NCI-H1417 treated with DMSO at 0.1 percent for 48 hours (cell line): ENCODE measurements at regions not wholly inside any gene's neighbourhood (a gene's known extent, or its start where the extent isn't known, plus 50 kb on each side); places are given as distances from the start of the nearest gene placed in this dataset.

Source experiments
- DNase-seq: peaks from one replicate; lab custom pipeline; 2025; lab: John Stamatoyannopoulos, UW

DNA sequence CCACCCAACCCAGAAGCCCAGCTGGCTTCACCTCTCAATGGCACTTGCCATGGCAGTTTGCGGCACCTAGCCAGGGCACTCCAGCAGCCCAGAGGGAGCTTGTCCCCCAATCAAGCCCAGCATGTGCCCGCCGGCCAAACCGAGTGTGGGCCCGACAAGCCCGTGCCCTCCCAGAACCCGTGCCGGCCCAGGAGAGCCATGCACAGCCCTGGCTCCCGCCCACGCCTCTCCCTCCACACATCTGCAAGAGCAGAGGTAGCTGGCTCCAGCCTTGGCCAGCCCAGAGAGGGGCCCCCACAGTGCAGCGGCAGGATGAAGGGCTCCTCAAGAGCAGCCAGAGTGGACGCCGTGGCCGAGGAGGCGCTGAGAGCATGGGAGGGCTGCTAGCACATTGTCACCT is 2278.0 kb upstream of the PCDH20 start:
- DNase-seq: no peak

DNA sequence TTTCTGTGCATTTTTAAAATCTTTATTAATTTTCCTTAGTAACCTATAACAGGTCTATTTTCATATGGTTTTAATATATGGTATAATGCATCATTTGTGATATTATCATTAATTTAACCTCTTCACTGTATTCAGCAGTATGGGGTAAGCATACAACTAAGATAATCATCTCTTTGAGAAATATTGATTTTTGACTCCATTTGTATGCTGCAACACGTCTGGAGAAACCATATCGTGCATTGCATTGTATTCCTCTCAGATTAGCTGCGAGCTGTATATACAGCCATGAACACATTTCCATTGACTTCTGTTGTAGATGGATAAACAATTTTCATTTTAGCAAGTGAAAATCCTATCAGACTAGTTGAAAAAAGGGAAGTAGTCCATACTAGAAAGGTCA is 2275.8 kb upstream of the PCDH20 start:
- no peak for DNase-seq

DNA sequence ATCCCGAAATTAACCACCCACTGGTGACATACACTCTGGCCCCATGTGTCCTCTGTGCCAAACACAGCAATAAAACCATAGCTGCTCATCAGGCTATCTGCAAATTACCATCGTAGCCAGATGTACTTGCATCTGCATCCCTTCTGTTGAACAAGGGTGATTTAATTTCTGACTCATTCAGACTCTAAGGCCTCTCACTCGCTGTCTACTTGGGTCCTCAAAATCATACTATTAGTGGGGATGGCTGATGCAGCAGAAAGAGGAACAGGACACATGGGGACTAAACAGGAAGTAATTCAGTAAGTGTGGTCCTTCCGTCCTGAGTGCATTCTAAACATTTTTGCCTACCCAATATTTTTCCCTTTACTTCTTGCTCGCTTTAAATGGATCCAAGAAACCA is 2275.0 kb upstream of the PCDH20 start:
- DNase-seq: no peak

DNA sequence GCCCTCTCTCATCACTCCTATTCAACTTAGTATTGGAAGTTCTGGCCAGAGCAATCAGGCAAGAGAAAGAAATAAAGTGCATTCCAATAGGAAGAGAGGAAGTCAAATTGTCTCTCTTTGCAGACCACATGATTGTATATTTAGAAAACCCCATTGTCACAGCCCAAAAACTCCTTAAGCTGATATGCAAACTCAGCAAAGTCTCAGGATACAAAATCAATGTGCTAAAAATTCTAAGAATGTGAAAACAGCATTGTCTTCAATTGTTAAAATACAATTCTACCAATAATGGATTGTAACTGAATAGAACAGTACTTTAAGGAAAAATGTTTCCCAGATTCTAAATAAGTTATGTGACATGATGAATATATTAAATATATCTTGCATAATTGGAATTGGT is 2269.2 kb upstream of the PCDH20 start:
- DNase-seq: no peak

DNA sequence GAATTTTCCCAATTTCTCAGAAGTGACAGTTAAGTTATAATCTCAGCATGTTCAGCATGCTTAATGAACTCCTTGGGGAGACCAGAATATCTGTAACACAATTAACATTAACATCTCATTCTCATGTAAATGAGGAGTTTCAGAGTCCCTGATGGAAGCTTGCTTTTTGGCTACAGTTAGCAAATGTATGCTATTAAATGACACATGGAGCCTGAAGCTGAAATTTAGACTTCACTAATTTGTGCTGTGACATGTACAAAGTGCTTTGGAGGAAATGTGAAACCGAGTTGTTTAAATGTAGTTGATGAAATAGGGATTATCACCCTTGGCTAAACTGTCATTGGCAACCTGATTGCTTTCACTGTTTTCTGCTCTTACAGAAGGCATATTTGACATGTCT is 2265.1 kb upstream of the PCDH20 start:
- DNase-seq: no peak

DNA sequence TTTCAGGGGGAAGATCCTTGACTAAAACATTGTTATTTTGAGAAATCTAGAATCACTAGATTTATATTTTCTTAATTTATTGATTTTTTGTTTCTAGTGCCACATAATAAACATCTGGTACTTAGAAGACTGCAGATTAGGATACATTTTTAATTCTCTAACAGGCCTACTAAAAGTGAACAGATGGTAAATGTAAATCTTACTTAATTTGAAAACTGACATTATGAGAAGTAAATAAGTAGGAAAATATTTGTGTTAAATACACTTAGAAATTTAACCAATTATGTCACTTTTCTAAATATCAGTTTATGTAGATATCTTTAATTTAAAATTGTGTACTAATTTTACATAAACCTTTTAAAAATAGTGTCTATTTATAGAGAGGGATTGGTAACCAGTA is 2255.6 kb upstream of the PCDH20 start:
- no peak for DNase-seq

DNA sequence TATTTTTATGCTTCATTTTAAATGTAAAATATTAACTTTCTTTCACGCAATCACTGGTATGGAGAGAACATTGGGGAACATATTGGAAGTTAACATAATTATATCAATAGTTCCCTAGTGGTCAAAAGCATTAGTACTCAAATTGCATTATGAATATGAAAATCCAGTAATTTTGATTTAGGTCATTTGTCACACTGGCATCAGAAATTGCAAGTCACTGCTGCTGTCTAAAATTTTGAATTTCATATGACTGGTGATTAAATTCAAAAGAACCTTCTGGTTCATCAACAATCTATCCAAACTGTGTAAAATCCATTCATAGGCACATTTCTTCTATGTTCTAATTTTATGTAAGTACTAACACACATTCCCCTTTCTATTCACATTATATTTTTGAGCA is 2235.7 kb upstream of the PCDH20 start:
- DNase-seq: no peak

DNA sequence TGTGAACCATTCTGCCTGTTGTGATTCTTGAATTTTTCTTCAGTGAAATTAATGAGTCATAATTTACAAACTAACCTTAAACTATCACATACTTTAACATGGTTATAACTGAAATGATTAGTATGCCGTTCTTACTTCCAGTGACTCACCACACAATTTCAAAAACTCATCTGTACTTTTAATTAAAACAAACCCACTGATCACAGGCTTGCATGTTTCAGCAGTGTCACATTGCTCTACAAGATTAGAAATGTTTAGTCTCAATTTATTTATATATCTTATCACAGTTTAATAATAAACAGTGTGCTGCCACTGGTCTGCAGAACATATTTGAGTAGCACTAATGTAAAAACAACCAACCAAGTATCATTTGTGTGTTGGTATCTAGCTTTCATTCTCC is 2227.9 kb upstream of the PCDH20 start:
- no peak for DNase-seq

DNA sequence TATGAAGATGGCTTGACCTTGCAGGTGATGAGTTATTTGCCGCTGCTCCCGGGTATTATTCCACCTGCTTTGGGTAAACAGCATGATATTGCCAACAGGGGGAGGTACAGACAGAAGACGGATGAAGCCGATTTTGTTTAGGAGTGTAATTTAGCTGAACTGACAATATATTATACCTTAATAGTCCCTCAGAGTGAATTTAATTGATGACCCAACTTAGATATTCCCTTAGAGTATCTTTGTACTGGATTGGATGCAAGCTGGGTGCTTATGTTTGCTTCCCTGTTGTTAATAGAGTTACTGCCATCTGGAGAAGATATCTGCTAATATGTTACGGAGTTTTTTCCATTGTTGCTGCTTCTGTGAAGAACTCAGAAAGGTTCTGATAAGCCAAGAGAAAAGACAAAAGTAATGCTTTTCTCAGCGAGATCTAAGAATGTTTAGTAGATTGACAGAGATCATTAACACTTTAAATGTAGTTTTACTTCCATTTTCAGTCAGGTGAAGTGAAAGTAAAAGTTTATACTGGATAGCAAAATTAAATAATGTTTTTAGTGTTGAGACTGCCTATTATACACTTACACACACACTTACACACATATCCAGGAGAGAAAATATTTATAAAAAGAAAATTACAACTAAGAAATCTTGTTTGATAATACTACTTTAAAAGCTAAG is 2220.8 kb upstream of the PCDH20 start:
- peak; percentile 39 for DNase-seq

DNA sequence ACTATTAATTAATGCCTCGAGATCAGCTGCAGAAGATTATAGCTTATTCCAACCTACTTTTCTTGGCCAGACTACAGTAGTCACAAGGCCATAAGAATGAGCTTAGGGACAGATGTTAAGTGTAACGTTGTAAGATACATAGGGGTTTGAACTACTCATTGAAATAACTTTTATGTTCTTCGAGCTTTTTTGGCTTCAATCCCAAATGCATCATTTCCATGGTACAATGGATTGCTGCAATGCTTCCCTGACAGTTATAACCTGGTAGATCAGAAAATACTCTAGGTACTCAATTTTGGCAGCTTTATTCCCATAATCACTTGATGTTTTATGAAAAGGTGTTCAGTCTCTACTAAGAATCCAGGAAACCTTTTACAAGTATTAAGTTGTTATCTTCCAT is 2216.7 kb upstream of the PCDH20 start:
- DNase-seq: no peak

DNA sequence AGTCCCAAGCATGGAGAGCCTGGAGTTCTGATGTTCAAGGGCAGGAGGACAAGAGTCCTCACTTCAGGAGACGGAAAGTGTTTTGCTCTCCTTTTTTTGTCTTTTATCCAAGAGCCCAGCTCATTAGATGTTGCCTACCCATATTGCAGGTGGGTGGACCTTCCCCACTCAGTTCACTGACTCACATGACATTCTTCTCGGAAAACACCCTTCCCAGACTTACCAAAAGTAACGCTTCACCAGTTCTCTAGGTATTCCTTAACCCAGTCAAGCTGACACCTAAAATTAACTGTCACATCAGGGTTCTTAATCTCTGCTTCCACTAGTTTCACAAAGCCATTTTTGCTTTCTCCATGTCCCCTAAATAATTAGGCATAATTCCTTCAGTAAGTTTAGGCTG is 2215.4 kb upstream of the PCDH20 start:
- DNase-seq: no peak

DNA sequence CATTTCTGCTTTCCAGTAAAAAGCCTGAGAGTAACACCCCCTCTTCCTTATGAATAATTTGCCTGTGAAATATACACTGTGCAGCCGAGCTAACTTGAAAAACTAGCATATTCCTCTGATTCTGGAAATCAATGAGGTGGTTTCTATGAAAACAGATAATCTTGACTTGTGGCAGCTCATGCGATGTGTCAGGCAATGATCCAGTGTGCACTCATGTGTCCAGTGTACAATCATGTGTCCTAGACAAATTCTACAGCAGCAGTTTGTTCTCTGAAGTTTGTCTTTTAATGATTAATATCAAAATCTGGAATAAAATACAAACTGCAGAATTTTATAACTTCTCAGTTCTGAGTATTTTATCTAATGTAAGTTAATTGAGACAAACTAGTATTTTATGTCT is 2213.9 kb upstream of the PCDH20 start:
- no peak for DNase-seq

DNA sequence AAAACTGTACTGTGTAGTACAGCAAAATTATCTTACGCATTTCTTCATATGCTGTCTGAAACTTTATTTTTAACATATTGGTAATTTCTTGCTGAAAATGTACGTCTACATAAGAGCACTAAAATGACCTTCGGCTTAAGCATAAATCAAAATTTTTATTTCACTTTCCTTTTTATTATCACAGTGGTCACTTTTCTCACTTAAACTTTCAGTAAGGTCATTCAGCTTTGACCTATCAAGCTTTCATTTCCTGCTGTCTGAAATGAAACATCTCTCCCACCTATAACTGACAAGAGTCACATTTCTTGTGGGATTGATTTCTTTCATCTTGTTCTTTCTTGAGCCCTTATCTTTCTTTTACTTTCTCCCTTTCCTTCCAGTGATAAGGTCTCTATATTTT is 2212.7 kb upstream of the PCDH20 start:
- DNase-seq: no peak

DNA sequence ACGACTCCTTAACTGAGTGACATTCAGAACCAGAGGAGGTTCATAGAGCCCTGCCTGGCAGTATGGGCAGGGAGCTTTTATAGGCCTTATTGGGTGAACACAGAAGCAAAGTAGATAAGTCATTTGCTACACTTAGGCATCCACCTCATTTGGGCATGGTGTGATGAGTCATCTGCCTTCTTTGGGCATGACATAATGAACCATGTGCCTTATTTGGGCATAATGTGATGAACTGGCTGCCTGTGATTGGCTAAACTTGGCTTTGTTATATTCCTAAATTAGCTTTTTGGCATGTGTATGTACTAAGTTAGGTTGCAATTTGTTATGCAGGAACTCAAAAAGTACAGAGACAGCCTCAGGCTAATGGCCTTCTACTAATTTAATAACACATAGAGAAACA is 2210.2 kb upstream of the PCDH20 start:
- no peak for DNase-seq

DNA sequence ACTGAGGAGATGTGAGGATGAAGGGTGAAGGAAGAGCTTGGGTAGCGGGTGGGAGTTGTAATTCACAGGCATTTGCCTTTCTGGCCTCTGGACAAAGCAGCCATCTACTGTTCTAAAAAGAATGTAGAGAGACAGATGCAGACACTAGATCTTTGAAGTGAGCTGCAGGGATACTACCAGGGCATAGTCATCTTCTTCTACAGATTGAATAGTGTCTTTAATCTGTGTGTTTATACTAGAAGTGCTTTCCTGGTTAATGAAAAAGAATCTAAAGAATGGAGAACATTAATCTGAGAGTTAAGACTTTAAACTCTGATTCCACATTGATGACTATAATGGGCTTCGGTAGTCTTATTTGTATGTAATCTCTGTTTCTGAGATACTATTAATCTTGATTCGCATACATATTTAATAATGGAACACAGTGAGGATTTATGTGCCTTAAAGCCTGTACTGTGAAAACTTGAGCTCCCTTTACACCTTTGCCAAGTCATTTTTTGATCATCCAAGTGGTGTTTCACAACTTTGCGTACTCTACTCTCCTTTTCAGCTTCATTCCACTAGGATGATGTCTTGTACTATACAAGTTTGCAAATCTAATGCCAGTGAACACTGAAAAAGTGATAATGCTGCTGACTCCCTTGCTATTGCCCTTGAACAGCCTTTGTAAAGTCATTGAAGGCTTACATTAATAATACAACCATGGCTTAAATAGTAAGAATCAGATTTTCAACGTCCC is 2199.4 kb upstream of the PCDH20 start:
- no peak for DNase-seq

DNA sequence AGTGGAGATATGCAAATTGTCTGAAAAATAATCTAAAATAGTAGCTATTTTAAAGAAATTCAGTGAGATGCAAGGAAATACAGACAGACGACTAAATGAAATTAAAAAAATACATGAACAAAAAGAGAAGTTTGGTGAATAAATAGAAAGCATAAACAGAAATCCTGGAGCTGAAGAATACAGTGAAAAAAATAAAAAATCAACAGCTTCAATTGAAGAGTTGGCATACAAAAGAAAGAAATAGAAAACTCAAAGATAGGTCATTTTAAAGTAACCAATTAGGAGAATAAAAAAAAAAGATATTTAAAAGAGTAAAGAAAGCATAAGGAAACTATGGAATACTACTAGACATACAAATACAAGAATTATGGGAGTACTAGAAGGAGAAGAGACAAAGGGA is 2191.5 kb upstream of the PCDH20 start:
- DNase-seq: no peak

DNA sequence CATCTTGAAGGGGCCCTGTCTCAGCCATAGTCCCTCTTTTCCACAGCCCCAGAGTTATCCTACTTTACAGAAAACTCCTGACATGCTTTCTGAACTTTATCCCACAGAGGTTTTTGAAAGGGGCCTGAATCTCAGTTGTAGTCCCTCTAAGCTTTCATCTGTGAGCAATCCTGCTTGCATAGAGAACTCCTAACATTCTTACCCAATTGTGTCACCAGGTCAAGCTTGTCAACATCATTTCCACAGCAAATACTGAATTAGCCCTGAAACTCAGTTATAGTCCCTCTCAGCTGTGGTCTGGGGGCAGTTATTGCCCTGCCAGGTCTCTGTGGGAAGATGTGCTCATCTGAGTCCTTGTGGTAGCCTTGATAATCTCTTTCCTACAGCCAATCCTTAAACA is 2190.3 kb upstream of the PCDH20 start:
- no peak for DNase-seq

DNA sequence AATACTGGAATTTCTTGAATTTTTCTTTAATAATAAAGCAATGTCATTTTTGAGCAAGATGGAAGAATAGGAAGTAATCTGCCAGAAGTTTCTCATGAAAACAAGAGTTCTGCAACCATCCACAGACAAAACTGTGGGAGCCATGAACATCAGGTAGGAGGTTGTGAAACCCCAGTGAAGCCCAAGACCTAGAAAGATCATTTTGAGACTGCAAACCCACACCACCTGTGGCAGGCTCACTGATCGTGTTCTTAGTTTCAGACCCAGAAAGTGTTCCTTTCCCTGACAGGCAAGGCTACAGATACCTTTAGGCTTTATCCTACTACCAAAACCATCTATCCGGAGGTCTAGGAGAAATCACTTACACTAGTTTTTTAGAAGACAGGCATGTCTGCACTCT is 2189.8 kb upstream of the PCDH20 start:
- no peak for DNase-seq

DNA sequence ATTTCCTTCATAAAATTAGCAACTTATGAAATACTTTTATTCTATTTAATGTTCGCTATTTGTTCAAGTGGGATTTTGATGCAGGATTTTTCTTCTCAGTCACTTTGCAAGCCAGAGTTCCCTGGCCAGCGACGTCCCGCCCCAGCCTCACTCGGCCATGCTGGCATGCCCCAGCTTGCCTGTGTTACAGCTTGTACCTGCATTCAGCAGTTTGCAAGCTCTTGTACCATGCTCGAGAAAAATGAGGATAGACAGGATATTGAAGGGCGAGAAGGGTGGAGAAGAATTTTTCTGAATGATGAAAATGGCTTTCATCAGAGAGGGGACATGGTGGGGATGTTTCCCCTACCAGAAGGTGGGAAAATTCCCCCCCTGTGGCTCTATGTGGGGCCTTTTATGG is 2180.2 kb upstream of the PCDH20 start:
- no peak for DNase-seq

DNA sequence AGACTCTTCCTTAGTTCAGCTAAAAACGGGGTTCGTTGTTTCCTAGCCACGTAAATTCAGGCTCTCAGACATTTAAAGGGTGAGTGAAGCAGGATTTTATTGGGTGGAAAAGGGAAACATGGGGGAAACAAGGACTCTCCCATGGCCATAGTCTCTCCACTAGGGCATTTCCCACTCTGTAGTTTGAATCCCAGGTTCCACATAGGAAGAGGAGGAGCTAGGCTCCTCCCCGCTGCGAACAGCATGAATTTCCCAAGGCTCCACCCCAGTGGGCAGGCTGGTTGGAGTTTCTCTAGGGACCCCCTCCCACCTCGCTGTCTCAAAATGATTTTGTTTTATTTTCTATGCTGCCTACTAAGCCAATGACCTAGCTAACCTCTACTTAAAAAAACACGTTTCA is 2170.8 kb upstream of the PCDH20 start:
- no peak for DNase-seq

DNA sequence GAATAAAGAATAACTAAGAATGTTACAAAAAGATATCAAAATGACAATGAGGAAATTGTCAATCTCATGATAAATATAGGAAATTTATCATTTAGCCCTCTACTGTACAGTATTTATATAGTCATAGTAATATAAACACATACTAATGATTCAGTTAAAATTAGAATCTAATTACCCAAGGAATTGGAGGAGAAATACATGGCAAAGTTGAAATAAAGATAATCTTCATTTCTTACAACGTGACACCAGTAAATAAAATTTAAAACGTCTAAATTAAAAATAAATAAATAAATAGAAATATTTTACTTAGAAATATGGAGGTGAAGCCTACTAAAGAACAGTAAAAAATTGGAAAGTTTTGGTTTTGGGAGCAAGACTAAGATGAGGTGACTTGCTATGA is 2163.1 kb upstream of the PCDH20 start:
- no peak for DNase-seq

DNA sequence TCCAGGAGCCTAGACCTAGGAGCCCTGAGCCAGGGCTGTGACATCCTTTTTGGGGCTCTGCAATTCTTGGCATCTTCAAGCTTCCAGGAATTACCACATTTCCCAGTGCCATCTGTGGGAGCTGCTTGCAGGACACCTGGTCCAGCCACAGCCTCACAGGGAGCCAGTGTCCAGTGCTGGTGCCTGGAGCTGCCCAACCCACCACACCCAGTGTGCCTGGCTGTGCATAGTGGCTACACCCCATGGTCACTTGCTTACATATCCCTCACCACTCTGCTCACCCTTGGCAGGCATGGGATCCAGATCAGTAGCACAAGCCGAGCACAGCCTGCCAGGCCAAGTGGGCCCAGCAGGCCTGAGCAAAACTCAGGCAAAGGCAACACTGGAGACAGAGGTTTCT is 2151.4 kb upstream of the PCDH20 start:
- DNase-seq: no peak

DNA sequence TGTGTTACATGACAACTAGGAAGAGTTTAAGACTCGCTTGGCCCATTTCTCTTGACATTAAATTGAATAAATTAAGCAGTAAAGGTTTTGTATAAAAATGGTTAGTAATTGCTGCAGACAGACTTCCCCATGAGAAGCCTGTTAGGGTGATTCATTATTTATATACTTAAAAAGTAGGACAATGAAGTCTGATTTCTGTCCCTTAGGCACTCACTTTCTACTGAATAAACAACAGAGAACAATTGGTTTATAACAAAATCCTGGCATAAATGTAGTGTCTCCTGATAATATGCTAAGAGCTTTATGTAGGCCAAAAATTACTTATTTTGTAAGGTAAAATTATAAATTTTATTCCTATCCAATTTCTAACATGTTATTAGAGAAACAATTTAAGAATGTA is 2138.5 kb upstream of the PCDH20 start:
- no peak for DNase-seq

DNA sequence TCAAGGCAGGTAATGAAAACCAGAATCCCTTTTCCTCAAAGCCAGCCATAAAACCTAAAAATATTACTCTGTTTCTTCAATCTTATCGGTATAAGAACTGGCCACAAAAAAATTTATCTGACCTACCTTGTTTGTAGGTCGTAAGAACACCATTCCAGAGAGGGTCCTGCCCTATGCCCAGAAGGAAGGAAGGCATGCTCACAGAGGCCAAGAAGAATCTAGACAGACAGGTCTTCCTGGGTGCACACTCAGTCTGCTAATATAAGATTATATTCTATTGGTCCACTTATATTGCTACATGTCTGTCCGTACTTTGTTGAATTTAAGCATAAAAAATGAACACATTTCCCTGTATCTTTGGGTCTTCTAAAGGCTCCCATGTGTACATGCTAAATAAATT is 2136.1 kb upstream of the PCDH20 start:
- no peak for DNase-seq
